ENCODE measurements at regions not wholly inside any gene's neighbourhood (a gene's known extent, or its start where the extent isn't known, plus 50 kb on each side); places are given as distances from the start of the nearest gene placed in this dataset.

- no peaks in the 10 kb centered on the region for H3K9me2 ChIP-seq (ENCODE audit: low read depth, low read length)
- H3K9me3 ChIP-seq (ENCODE audit: low read length) = no peaks in the 10 kb centered on the region
- H3K79me2 ChIP-seq (ENCODE audit: insufficient read depth, low read length) = no peaks in the 10 kb centered on the region
- no peak overlapping the region for H2AFZ ChIP-seq (ENCODE audit: low read length)
- no peaks in the 10 kb centered on the region for H3K36me3 ChIP-seq (ENCODE audit: insufficient read depth, low read length)
- H3F3A ChIP-seq (ENCODE audit: insufficient read depth, low read length) = no peaks in the 10 kb centered on the region
- no peak for TF ChIP-seq EZH2 (IDR thresholded peaks at IDR 0.05; ENCODE audit: borderline replicate concordance, low read length)
- no peak for TF ChIP-seq CTCF (IDR thresholded peaks at IDR 0.05; ENCODE audit: low read length)
- no peak overlapping the region for H3K4me2 ChIP-seq (ENCODE audit: low read length)
- H4K20me1 ChIP-seq (ENCODE audit: insufficient read depth, low read length) = no peaks in the 10 kb centered on the region
- no peak overlapping the region for H3K27ac ChIP-seq (ENCODE audit: low read depth, low read length, poor library complexity, severe bottlenecking)
- no peaks in the 10 kb centered on the region for H3K4me1 ChIP-seq (ENCODE audit: insufficient read depth, low read length, severe bottlenecking)
- H3K4me3 ChIP-seq (ENCODE audit: low read depth, low read length, poor library complexity, severe bottlenecking) = no peak overlapping the region
- H3K27me3 ChIP-seq (ENCODE audit: insufficient read depth, low read length) = no peaks in the 10 kb centered on the region; the same call in 1 of the 2 replicates
- no peak overlapping the region for H3K9ac ChIP-seq (ENCODE audit: low read length)
These were observed 128.9 kb upstream of the CCND2 start for GRCh38 chr12:4144676-4145075.

GRCh38 chr12:4143896-4144295, 129.7 kb upstream of the CCND2 start:
- no peaks in the 10 kb centered on the region for H3K9me3 ChIP-seq (ENCODE audit: low read length)
- no peaks in the 10 kb centered on the region for H3K79me2 ChIP-seq (ENCODE audit: insufficient read depth, low read length)
- H3K4me3 ChIP-seq (ENCODE audit: low read depth, low read length, poor library complexity, severe bottlenecking) = no peak overlapping the region
- H3K36me3 ChIP-seq (ENCODE audit: insufficient read depth, low read length) = no peaks in the 10 kb centered on the region
- H3K27me3 ChIP-seq (ENCODE audit: insufficient read depth, low read length) = no peaks in the 10 kb centered on the region; the same call in 1 of the 2 replicates
- no peaks in the 10 kb centered on the region for H3K4me1 ChIP-seq (ENCODE audit: insufficient read depth, low read length, severe bottlenecking)
- H2AFZ ChIP-seq (ENCODE audit: low read length) = no peak overlapping the region
- no peaks in the 10 kb centered on the region for H3K9me2 ChIP-seq (ENCODE audit: low read depth, low read length)
- H3K9ac ChIP-seq (ENCODE audit: low read length) = no peak overlapping the region
- H3F3A ChIP-seq (ENCODE audit: insufficient read depth, low read length) = no peaks in the 10 kb centered on the region
- no peaks in the 10 kb centered on the region for H4K20me1 ChIP-seq (ENCODE audit: insufficient read depth, low read length)
- no peak overlapping the region for H3K27ac ChIP-seq (ENCODE audit: low read depth, low read length, poor library complexity, severe bottlenecking)
- H3K4me2 ChIP-seq (ENCODE audit: low read length) = no peak overlapping the region
- peak; percentile 49 for TF ChIP-seq CTCF (IDR thresholded peaks at IDR 0.05; ENCODE audit: low read length)
- no peak for TF ChIP-seq EZH2 (IDR thresholded peaks at IDR 0.05; ENCODE audit: borderline replicate concordance, low read length)

- Histone ChIP-seq H3K36me3 (ENCODE audit: insufficient read depth, low read length) (no peaks in the 10 kb centered on the region), H4K20me1 (ENCODE audit: insufficient read depth, low read length) (no peaks in the 10 kb centered on the region), H3K4me1 (ENCODE audit: insufficient read depth, low read length, severe bottlenecking) (no peaks in the 10 kb centered on the region), H2AFZ (ENCODE audit: low read length) (no peak overlapping the region), H3K9me3 (ENCODE audit: low read length) (no peaks in the 10 kb centered on the region), H3K4me2 (ENCODE audit: low read length) (no peak overlapping the region), H3K27ac (ENCODE audit: low read depth, low read length, poor library complexity, severe bottlenecking) (no peak overlapping the region), H3K27me3 (ENCODE audit: insufficient read depth, low read length) (no peaks in the 10 kb centered on the region; the same call in 1 of the 2 replicates), H3F3A (ENCODE audit: insufficient read depth, low read length) (no peaks in the 10 kb centered on the region), H3K79me2 (ENCODE audit: insufficient read depth, low read length) (no peaks in the 10 kb centered on the region), H3K4me3 (ENCODE audit: low read depth, low read length, poor library complexity, severe bottlenecking) (no peak overlapping the region), H3K9me2 (ENCODE audit: low read depth, low read length) (no peaks in the 10 kb centered on the region), H3K9ac (ENCODE audit: low read length) (no peak overlapping the region)
- no peak for TF ChIP-seq EZH2 (IDR thresholded peaks at IDR 0.05; ENCODE audit: borderline replicate concordance, low read length)
- TF ChIP-seq CTCF (IDR thresholded peaks at IDR 0.05; ENCODE audit: low read length) = no peak
These were observed 132.0 kb upstream of the CCND2 start for GRCh38 chr12:4141348-4142270.

Measured in OCI-LY1 (cell line).